ENCODE measurements at regions not wholly inside any gene's neighbourhood (a gene's known extent, or its start where the extent isn't known, plus 50 kb on each side); places are given as distances from the start of the nearest gene placed in this dataset.

DNA sequence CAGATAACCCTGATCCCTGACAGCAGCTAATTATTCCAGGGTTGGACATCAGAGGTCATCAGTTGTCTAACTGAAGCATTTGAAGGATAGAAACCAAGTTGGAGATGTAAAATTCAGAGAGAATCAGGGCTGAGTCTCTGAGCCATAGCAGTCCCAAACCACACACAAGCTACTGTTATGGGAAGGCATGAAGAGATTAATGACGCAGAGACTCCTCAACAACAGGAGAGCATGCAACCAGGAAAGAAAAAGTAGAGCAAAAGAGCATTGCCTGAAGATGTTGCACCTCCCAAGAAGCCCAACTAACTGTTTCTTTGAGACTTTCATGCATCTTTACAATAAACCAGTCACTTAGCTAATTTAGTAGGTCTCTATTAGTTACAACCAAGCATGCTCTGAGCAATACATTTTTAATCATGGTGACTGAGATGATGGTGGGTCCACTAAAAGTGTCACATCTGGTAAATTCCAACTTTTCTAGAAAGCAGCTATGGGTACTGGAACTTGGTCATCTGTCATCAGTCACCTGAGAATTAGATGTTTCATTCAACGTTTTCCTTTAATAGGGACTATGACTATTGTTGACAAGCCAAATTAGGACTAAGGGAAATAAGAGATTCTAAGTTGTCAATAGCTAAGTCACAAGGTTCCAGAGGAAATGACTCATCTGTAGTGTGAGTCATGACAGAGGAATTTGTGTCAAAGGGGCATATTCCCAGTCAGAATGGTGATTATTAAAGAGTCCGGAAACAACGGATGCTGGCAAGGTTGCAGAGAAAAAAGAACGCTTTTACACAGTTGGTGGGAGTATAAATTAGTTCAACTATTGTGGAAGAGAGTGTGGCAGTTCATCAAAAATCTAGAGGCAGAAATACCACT is 239.8 kb downstream of the CHD9NB start:
- WGBS, 2 donors = 65 to 88% methylated on average over 5 of the region's 5 CpGs
- H3K4me3 ChIP-seq = no peak overlapping the region

DNA sequence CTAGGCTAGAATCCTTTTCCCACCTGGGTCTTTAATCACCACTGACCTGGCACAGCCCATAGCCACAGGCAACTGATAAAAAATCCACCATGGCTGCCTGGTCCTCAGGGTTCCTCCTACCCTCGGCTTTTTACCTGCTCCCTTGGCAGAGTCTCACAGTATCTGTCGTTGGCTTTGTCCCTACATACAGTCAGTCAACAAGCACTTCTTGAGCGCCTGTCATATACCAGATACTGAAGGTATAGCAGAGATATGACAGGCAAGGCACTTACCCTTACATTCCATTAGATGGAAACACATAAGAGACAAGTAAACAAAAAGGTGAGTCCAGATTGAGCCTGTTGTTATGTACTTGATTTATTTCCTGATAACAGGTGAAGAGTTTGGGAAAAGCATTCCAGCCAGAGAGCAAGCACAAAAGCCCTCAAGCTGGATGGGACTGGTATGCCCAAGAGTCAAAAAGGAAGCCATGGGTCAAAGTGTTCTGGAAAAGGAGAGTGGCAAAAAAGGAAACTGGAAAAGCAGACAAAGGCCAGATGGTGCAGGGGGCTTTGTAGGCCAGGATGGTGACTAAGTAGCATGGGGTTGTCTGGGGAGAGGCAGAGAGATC is 247.0 kb downstream of the CHD9NB start:
- no peaks in the 10 kb centered on the region for H3K27me3 ChIP-seq
- H3K27ac ChIP-seq = no peak overlapping the region
- H3K4me3 ChIP-seq = no peak overlapping the region
- H3K9me3 ChIP-seq = peaks cover 0 to 7% (median 0%) of the 10 kb centered on the region in 4 donors
- WGBS, 2 donors = 69 to 75% methylated on average over 3 of the region's 3 CpGs
- TF ChIP-seq POLR2AphosphoS5 (IDR thresholded peaks at IDR 0.05) = no peak
- TF ChIP-seq POLR2A (IDR thresholded peaks at IDR 0.05) = no peak
- TF ChIP-seq, protein P1, sequence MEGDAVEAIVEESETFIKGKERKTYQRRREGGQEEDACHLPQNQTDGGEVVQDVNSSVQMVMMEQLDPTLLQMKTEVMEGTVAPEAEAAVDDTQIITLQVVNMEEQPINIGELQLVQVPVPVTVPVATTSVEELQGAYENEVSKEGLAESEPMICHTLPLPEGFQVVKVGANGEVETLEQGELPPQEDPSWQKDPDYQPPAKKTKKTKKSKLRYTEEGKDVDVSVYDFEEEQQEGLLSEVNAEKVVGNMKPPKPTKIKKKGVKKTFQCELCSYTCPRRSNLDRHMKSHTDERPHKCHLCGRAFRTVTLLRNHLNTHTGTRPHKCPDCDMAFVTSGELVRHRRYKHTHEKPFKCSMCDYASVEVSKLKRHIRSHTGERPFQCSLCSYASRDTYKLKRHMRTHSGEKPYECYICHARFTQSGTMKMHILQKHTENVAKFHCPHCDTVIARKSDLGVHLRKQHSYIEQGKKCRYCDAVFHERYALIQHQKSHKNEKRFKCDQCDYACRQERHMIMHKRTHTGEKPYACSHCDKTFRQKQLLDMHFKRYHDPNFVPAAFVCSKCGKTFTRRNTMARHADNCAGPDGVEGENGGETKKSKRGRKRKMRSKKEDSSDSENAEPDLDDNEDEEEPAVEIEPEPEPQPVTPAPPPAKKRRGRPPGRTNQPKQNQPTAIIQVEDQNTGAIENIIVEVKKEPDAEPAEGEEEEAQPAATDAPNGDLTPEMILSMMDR (IDR thresholded peaks at IDR 0.05) = no peak
- TF ChIP-seq EP300 (IDR thresholded peaks at IDR 0.05) = no peak
- no peaks in the 10 kb centered on the region for H3K36me3 ChIP-seq
- ATAC-seq (ENCODE audit: low FRiP score in 2 of 2) (no peak), DNase-seq (no peak)
- H3K4me1 ChIP-seq = no peaks in the 10 kb centered on the region

More for the DNA sequence above, 239.8 kb downstream of the CHD9NB start:
- H3K27me3 ChIP-seq = no peaks in the 10 kb centered on the region
- peaks cover 0 to 3% (median 0%) of the 10 kb centered on the region in 4 donors for H3K9me3 ChIP-seq
- no peak for TF ChIP-seq POLR2AphosphoS5 (IDR thresholded peaks at IDR 0.05)
- TF ChIP-seq POLR2A (IDR thresholded peaks at IDR 0.05) = no peak
- no peak for TF ChIP-seq EP300 (IDR thresholded peaks at IDR 0.05)
- TF ChIP-seq, protein P1 (IDR thresholded peaks at IDR 0.05) = no peak
- no peak overlapping the region for H3K27ac ChIP-seq
- DNase-seq (no peak), ATAC-seq (ENCODE audit: low FRiP score in 2 of 2) (no peak)
- H3K36me3 ChIP-seq = no peaks in the 10 kb centered on the region
- no peaks in the 10 kb centered on the region for H3K4me1 ChIP-seq

DNA sequence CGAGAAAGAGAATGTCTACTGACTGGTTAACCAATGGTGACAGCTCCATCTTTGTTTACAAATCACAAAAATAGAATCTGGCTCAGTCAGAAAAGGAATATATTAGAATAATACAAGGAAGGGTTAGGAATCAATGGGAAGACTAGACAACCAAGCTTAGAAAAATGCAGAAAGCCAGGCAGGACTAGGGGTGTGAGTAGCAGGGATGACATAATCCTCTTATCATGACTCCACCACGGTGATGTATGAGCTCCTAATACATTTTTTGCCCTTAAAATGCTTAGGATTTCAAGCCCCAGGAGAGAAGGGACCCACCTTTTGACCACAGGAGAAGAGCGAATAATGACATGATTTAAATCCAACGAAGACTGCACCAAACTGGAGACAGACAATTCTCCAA is 252.3 kb downstream of the CHD9NB start:
- Histone ChIP-seq H3K4me1 (no peaks in the 10 kb centered on the region), H3K27me3 (no peaks in the 10 kb centered on the region), H3K36me3 (no peaks in the 10 kb centered on the region), H3K27ac (no peak overlapping the region), H3K4me3 (no peak overlapping the region), H3K9me3 (no peaks in the 10 kb centered on the region)
- ATAC-seq (ENCODE audit: low FRiP score in 2 of 2) (no peak), DNase-seq (no peak)
- 59 to 67% methylated on average over 4 of the region's 4 CpGs for WGBS, 2 donors
- TF ChIP-seq POLR2A (IDR thresholded peaks at IDR 0.05) (no peak), POLR2AphosphoS5 (IDR thresholded peaks at IDR 0.05) (no peak), EP300 (IDR thresholded peaks at IDR 0.05) (no peak)
- TF ChIP-seq, protein P1 (IDR thresholded peaks at IDR 0.05) = no peak

DNA sequence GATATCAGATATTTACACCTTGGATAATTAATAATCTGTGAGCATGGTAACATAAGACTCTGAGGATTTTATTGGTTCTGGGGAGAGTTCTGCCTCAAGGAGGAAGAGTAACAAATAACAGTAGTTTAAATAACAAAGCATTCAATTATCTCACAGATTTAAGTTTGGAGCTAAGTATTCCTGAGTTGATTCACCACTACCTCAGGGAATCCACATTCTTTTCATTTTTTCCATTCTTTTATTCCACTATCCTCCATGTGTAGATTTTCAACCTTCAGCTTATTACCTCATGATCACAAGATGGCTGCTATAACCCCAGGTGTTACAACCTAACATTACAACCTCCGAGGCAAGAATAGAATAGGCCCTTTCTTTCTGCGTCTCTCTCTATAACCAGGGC is 252.2 kb upstream of the TOX3 start:
- ATAC-seq (ENCODE audit: low FRiP score in 2 of 2) (no peak), DNase-seq (no peak)
- no peaks in the 10 kb centered on the region for H3K27me3 ChIP-seq
- 86 to 89% methylated on average over 2 of the region's 2 CpGs for WGBS, 2 donors
- no peak overlapping the region for H3K27ac ChIP-seq
- no peaks in the 10 kb centered on the region for H3K9me3 ChIP-seq
- no peak overlapping the region for H3K4me3 ChIP-seq
- no peaks in the 10 kb centered on the region for H3K36me3 ChIP-seq
- TF ChIP-seq POLR2AphosphoS5 (IDR thresholded peaks at IDR 0.05) (no peak), EP300 (IDR thresholded peaks at IDR 0.05) (no peak), POLR2A (IDR thresholded peaks at IDR 0.05) (no peak)
- TF ChIP-seq, protein P1 (IDR thresholded peaks at IDR 0.05) = no peak
- H3K4me1 ChIP-seq = no peaks in the 10 kb centered on the region
